T-helper 2 cell treated with Interferon-gamma antibody and Interleukin-4, amounts not matched to agents 5 μg/mL and 100 μg/mL, for 36 hours (primary cell): ENCODE measurements at regions not wholly inside any gene's neighbourhood (a gene's known extent, or its start where the extent isn't known, plus 50 kb on each side); places are given as distances from the start of the nearest gene placed in this dataset.

Experiments
- DNase-seq: peaks from one replicate; pipeline ENCODE4 v3.0.0; 2021; ENCODE audit warnings: low spot score
- H3K27ac Mint-ChIP-seq: one replicate; pipeline ENCODE4 v1.8.0; 2021; ENCODE audit warnings: mild to moderate bottlenecking, mixed read lengths
- H3K27me3 Mint-ChIP-seq: one replicate; pipeline ENCODE4 v1.8.0; 2021; ENCODE audit warnings: low read depth, mixed read lengths
- H3K36me3 Mint-ChIP-seq: one replicate; pipeline ENCODE4 v1.8.0; 2021; ENCODE audit warnings: low read depth, mixed read lengths
- H3K4me1 Mint-ChIP-seq: one replicate; pipeline ENCODE4 v1.8.0; 2021; ENCODE audit warnings: low read depth, mixed read lengths
- H3K4me3 Mint-ChIP-seq: one replicate; pipeline ENCODE4 v1.8.0; 2022; ENCODE audit warnings: mild to moderate bottlenecking, moderate library complexity, mixed read lengths
- H3K9me3 Mint-ChIP-seq: one replicate; pipeline ENCODE4 v1.8.0; 2021; ENCODE audit warnings: mixed read lengths

DNA sequence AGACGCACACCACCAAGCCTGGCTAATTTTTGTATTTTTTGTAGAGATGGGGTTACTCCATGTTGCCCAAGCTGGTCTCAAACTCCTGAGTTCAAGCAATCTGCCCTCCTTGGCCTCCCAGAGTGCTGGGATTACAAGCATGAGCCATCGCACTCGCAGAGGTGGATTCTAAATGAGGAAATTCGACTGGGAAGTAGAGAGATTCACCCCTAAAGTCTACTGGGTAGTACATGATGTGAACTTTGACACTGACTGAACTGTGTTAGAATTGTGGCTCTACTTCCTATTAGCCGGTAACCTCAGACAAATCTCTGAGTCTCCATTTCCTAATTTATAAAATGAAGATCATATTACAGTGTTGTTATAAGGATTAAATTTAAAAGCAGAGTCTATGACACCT lies 276.0 kb upstream of the NR5A2 start:
- DNase-seq = no peak
- Mint-ChIP-seq H3K9me3 (no peaks in the 10 kb centered on the region), H3K27me3 (no peaks in the 10 kb centered on the region), H3K4me1 (no peaks in the 10 kb centered on the region), H3K36me3 (no peaks in the 10 kb centered on the region), H3K27ac (no peak overlapping the region), H3K4me3 (no peak overlapping the region)

- Mint-ChIP-seq H3K4me1 (no peaks in the 10 kb centered on the region), H3K9me3 (no peaks in the 10 kb centered on the region), H3K4me3 (no peak overlapping the region), H3K27me3 (no peaks in the 10 kb centered on the region), H3K27ac (no peak overlapping the region), H3K36me3 (no peaks in the 10 kb centered on the region)
- DNase-seq = no peak
Measured at GRCh38 chr1:199751962-199752687, 275.4 kb upstream of the NR5A2 start.

GRCh38 chr1:199752688-199753027 lies 274.9 kb upstream of the NR5A2 start:
- H3K4me3 Mint-ChIP-seq = no peak overlapping the region
- no peaks in the 10 kb centered on the region for H3K36me3 Mint-ChIP-seq
- no peaks in the 10 kb centered on the region for H3K27me3 Mint-ChIP-seq
- DNase-seq = no peak
- H3K4me1 Mint-ChIP-seq = no peaks in the 10 kb centered on the region
- H3K27ac Mint-ChIP-seq = no peak overlapping the region
- H3K9me3 Mint-ChIP-seq = no peaks in the 10 kb centered on the region

GRCh38 chr1:199753513-199753912 lies 274.0 kb upstream of the NR5A2 start:
- H3K36me3 Mint-ChIP-seq = no peaks in the 10 kb centered on the region
- no peaks in the 10 kb centered on the region for H3K27me3 Mint-ChIP-seq
- no peak for DNase-seq
- H3K4me1 Mint-ChIP-seq = no peaks in the 10 kb centered on the region
- H3K27ac Mint-ChIP-seq = no peak overlapping the region
- no peaks in the 10 kb centered on the region for H3K9me3 Mint-ChIP-seq
- H3K4me3 Mint-ChIP-seq = no peak overlapping the region

GRCh38 chr1:199756066-199756465 lies 271.4 kb upstream of the NR5A2 start:
- no peak overlapping the region for H3K27ac Mint-ChIP-seq
- H3K27me3 Mint-ChIP-seq = no peaks in the 10 kb centered on the region
- H3K9me3 Mint-ChIP-seq = no peaks in the 10 kb centered on the region
- no peak for DNase-seq
- no peaks in the 10 kb centered on the region for H3K4me1 Mint-ChIP-seq
- H3K4me3 Mint-ChIP-seq = no peak overlapping the region
- no peaks in the 10 kb centered on the region for H3K36me3 Mint-ChIP-seq

- H3K9me3 Mint-ChIP-seq = no peaks in the 10 kb centered on the region
- DNase-seq = no peak
- H3K4me1 Mint-ChIP-seq = no peaks in the 10 kb centered on the region
- no peaks in the 10 kb centered on the region for H3K36me3 Mint-ChIP-seq
- H3K4me3 Mint-ChIP-seq = no peak overlapping the region
- no peak overlapping the region for H3K27ac Mint-ChIP-seq
- H3K27me3 Mint-ChIP-seq = no peaks in the 10 kb centered on the region
Measured at GRCh38 chr1:199758626-199759255, 268.8 kb upstream of the NR5A2 start.

DNA sequence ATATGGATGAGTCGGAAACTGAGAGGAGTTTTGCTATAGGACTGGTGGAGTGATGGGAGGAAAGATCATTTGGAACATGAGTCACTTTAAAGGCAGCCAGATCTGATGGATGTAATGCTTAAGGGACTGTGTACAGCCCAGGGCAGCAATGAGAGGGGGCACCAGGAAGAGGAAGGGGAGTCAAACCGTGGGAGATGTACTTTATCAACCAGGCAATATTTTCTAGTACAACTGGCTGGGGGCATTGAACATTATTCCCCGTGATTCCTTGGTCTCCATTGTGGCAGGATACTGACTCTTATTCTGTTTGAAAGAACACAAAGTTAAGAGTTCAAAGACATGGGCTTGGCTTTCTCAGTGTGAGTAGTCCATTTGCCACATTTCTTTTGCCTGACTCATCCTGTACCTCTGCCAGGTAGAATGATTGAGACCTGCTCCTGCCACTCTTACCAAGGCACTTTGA lies 268.2 kb upstream of the NR5A2 start:
- Mint-ChIP-seq H3K4me1 (no peaks in the 10 kb centered on the region), H3K36me3 (no peaks in the 10 kb centered on the region), H3K9me3 (no peaks in the 10 kb centered on the region), H3K27me3 (no peaks in the 10 kb centered on the region), H3K4me3 (no peak overlapping the region), H3K27ac (no peak overlapping the region)
- no peak for DNase-seq

DNA sequence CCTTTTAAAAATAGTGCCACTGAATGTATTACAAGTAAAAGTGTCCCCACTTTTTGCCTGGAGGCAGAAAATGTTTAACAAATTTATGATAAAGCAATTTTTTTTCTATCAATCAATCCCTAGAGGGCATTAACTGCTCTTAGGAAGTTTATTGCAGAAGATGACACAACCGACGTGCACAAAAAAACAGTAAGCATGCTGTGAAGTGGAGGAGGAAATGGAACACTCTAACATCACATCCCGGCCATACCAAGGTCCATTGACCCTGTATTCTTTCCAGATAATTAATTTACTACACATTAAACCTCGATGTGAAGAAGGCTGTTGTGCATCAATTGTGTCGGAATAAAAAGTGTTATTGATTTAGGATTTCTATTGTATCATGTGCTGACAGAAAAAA lies 264.9 kb upstream of the NR5A2 start:
- peaks cover 10% of the 10 kb centered on the region for H3K9me3 Mint-ChIP-seq
- H3K4me1 Mint-ChIP-seq = no peaks in the 10 kb centered on the region
- no peak for DNase-seq
- no peak overlapping the region for H3K4me3 Mint-ChIP-seq
- no peak overlapping the region for H3K27ac Mint-ChIP-seq
- H3K27me3 Mint-ChIP-seq = no peaks in the 10 kb centered on the region
- no peaks in the 10 kb centered on the region for H3K36me3 Mint-ChIP-seq

DNA sequence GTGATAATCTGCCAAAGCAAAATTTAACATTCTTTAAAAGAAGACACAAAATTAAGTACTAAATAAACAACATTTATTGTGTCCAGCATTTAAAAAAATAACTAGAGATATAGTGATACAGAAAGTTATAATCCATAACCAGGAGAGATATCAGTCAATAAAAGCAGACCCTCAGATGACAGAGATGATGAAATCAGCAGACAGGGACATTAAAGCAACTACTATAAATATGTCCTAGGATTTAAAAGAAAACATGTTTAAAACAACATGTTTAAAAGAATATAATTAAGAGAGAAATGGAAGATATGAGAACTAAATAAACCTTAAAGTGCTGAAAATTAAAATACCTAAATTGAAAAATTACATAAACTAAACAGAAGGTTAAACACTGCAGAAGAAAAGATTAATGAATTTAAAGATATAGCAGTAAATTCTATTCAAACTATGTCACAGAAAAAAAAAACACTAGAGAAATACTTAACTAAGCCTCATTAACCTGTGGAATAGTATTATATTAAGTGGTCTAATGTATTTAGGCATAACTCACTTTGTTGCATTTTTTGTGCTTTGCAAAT lies 261.2 kb upstream of the NR5A2 start:
- Mint-ChIP-seq H3K27ac (no peak overlapping the region), H3K9me3 (peaks cover 14% of the 10 kb centered on the region)
- DNase-seq = no peak

DNA sequence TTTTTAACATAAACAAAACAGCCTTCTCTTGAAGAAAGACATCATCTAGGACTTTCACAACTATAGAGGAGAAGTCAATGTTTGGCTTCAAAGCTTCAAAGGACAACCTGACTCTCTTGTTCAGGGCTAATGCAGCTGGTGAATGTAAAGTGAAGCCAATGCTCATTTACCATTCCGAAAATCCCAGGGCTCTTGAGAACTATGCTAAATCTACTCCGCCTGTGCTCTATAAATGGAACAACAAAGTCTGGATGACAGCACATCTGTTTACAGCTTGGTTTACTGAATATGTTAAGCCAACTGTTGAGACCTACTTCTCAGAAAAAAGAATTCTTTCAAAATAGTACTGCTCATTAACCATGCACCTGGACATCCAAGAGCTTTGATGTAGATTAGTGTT lies 259.8 kb upstream of the NR5A2 start:
- H3K36me3 Mint-ChIP-seq = no peaks in the 10 kb centered on the region
- H3K4me1 Mint-ChIP-seq = no peaks in the 10 kb centered on the region
- H3K4me3 Mint-ChIP-seq = no peak overlapping the region
- no peak overlapping the region for H3K27ac Mint-ChIP-seq
- DNase-seq = no peak
- peaks cover 2% of the 10 kb centered on the region for H3K27me3 Mint-ChIP-seq
- H3K9me3 Mint-ChIP-seq = peaks cover 14% of the 10 kb centered on the region

More for the DNA sequence above, 261.2 kb upstream of the NR5A2 start:
- H3K36me3 Mint-ChIP-seq = no peaks in the 10 kb centered on the region
- H3K4me1 Mint-ChIP-seq = no peaks in the 10 kb centered on the region
- peaks cover 2% of the 10 kb centered on the region for H3K27me3 Mint-ChIP-seq
- no peak overlapping the region for H3K4me3 Mint-ChIP-seq

GRCh38 chr1:199774433-199775089 lies 252.9 kb upstream of the NR5A2 start:
- no peaks in the 10 kb centered on the region for H3K9me3 Mint-ChIP-seq
- H3K27me3 Mint-ChIP-seq = peaks cover 2% of the 10 kb centered on the region
- H3K4me1 Mint-ChIP-seq = no peaks in the 10 kb centered on the region
- no peaks in the 10 kb centered on the region for H3K36me3 Mint-ChIP-seq
- no peak overlapping the region for H3K4me3 Mint-ChIP-seq
- H3K27ac Mint-ChIP-seq = no peak overlapping the region
- no peak for DNase-seq

DNA sequence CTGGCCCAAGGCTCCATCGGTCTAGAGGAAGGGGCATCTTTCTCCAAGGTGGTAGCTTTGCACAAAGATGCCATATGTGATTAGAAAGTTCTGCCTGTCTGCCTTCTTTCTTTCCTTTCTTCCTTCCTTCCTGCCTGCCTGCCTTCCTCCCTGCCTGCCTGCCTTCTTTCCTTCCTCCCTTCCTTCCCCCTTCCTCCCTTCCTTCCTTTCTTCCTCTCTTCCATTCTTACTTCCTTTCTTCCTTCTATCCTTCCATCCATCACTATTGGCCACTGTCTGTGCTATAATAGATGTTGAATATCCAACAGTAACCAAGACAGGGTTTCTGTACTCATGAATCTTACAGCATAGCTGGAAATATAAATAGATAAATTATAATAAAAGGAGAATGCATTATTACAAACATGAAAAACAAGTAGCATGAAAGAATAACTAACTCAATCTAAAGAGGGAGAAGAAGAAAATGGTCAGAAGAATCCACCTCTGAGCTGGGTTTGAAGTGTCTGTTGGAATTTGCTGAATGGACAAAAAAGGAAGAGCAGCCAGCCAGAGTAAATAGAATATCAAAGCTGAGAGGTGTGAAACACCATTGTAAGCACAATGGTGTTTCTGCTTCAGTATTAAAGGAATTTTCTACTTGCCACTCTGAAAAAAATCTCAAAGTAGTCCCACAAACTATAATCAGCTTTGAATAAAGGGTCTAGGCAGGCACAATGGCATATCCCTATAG lies 250.6 kb upstream of the NR5A2 start:
- Mint-ChIP-seq H3K36me3 (no peaks in the 10 kb centered on the region), H3K9me3 (no peaks in the 10 kb centered on the region), H3K4me1 (no peaks in the 10 kb centered on the region), H3K27ac (no peak overlapping the region), H3K4me3 (no peak overlapping the region), H3K27me3 (peaks cover 2% of the 10 kb centered on the region)
- no peak for DNase-seq

- Mint-ChIP-seq H3K36me3 (no peaks in the 10 kb centered on the region), H3K4me3 (no peak overlapping the region), H3K9me3 (no peaks in the 10 kb centered on the region), H3K4me1 (no peaks in the 10 kb centered on the region), H3K27me3 (peaks cover 2% of the 10 kb centered on the region), H3K27ac (no peak overlapping the region)
- no peak for DNase-seq
Measured at GRCh38 chr1:199778324-199778955, 249.1 kb upstream of the NR5A2 start.
